ENCODE measurements at regions not wholly inside any gene's neighbourhood (a gene's known extent, or its start where the extent isn't known, plus 50 kb on each side); places are given as distances from the start of the nearest gene placed in this dataset.
A peak's percentile ranks its signal among the peaks of the same experiment; 100 is the strongest.

GRCh38 chr1:222018041-222018440, 276.2 kb upstream of the DUSP10 start:
- TF ChIP-seq ZFX (IDR thresholded peaks at IDR 0.05) (no peak), CTCF (conservative IDR thresholded peaks at IDR 0.05) (no peak)
- H3K27ac ChIP-seq: no peak overlapping the region

GRCh38 chr1:222015686-222016085, 273.8 kb upstream of the DUSP10 start:
- H3K27ac ChIP-seq: no peak overlapping the region
- TF ChIP-seq CTCF (conservative IDR thresholded peaks at IDR 0.05): no peak
- no peak for TF ChIP-seq ZFX (IDR thresholded peaks at IDR 0.05)

DNA sequence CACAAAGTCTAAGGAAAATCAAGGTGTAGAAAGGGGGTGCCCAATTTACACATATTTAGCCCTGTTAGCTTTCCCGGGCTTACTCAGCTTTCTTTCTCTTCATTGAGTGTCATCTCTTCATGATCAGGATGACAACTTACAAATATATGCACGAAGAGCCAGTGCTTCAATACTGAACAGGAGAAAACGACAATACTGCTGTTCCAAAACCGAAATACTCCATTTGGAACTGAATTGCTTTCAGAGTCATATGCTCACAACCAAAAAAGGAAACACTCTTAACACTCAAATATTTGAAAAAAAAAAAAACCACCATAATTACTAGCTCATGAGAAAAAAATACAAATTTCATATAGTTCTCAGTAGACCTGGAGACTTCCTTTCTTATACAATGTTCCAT, 272.1 kb upstream of the DUSP10 start:
- no peak overlapping the region for H3K27ac ChIP-seq
- no peak for TF ChIP-seq ZFX (IDR thresholded peaks at IDR 0.05)
- TF ChIP-seq CTCF (conservative IDR thresholded peaks at IDR 0.05): no peak

DNA sequence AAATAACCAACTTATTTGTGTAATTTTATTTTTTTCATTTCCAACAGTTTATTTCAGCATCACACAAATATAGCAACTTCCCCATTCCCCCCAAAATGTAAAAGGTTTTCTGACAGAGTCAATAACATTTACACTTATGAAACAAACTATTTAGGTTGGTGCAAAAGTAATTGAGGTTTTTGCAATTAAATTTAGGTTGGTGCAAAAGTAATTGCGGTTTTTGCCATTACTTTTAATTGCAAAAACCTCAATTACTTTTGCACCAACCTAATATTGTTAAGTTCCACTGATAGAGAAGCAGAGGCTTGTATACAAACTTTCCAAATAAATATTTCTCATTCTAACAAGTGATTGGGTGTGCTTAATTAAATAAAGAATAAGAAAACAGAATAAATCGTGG, 270.9 kb upstream of the DUSP10 start:
- TF ChIP-seq ZFX (IDR thresholded peaks at IDR 0.05): no peak
- TF ChIP-seq CTCF (conservative IDR thresholded peaks at IDR 0.05): no peak
- H3K27ac ChIP-seq: no peak overlapping the region

- no peak for TF ChIP-seq ZFX (IDR thresholded peaks at IDR 0.05)
- no peak for TF ChIP-seq CTCF (conservative IDR thresholded peaks at IDR 0.05)
- H3K27ac ChIP-seq: no peak overlapping the region; the same call in 1 of the 2 replicates
Observed at GRCh38 chr1:222010306-222010705, 268.4 kb upstream of the DUSP10 start.

GRCh38 chr1:222009105-222009730, 267.3 kb upstream of the DUSP10 start:
- peak; percentile 28 for TF ChIP-seq CTCF (conservative IDR thresholded peaks at IDR 0.05)
- no peak for TF ChIP-seq ZFX (IDR thresholded peaks at IDR 0.05)
- H3K27ac ChIP-seq: peak overlapping the region; percentile 7; the same call in 1 of the 2 replicates

GRCh38 chr1:222006715-222007114, 264.8 kb upstream of the DUSP10 start:
- H3K27ac ChIP-seq: no peak overlapping the region
- no peak for TF ChIP-seq ZFX (IDR thresholded peaks at IDR 0.05)

DNA sequence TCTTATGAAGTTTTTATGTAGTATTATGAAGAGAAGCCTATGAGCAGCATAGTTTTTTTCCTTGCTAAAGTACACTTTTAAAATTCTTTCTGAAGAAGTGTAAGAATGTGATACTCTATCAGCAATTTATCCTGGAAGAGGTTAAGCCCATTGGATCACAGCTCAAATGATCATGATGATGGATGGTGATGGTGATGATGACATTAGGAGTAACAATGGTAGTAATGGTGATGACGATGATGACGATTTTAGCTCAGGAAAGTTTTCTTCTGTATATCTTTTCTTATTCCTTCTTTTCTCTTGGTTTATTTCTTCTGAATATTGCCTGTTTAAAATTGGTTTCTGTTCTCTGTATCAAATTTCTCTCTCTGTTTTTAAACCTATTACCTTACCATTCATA, 262.9 kb upstream of the DUSP10 start:
- no peak for TF ChIP-seq ZFX (IDR thresholded peaks at IDR 0.05)
- no peak for TF ChIP-seq CTCF (conservative IDR thresholded peaks at IDR 0.05)
- H3K27ac ChIP-seq: no peak overlapping the region

Measured in C4-2B (cell line).